Neural progenitor cell (in vitro differentiated cells): ENCODE measurements at regions not wholly inside any gene's neighbourhood (a gene's known extent, or its start where the extent isn't known, plus 50 kb on each side); places are given as distances from the start of the nearest gene placed in this dataset.

Experiments
- DNase-seq: peaks from one replicate; pipeline ENCODE4 v3.0.0-alpha.2; 2016; ENCODE audit warnings: low spot score
- H2AFZ ChIP-seq: fragments of 200-600 bp; sonication (generic); replicated peaks from 2 replicates; pipeline ENCODE4 v1.6.1; 2016; ENCODE audit warnings: antibody characterized with exemption
- H3F3A ChIP-seq: fragments of 200-600 bp; sonication (generic); 2 replicates; pipeline ENCODE4 v1.6.1; 2016; ENCODE audit warnings: antibody characterized with exemption, low read depth
- H3K27ac ChIP-seq: fragments of 200-600 bp; sonication (generic); 2 replicates; pipeline ENCODE4 v1.5.1; 2016; ENCODE audit warnings: mild to moderate bottlenecking
- H3K27me3 ChIP-seq: fragments of 200-600 bp; sonication (generic); 2 replicates; pipeline ENCODE4 v1.6.1; 2016; ENCODE audit warnings: mild to moderate bottlenecking, moderate library complexity
- H3K36me3 ChIP-seq: fragments of 200-600 bp; sonication (generic); 2 replicates; pipeline ENCODE4 v1.5.1; 2016
- H3K4me1 ChIP-seq: fragments of 200-600 bp; sonication (generic); 2 replicates; pipeline ENCODE4 v1.6.1; 2016; ENCODE audit warnings: mixed run types
- H3K4me2 ChIP-seq: fragments of 200-600 bp; sonication (generic); 2 replicates; pipeline ENCODE4 v1.6.1; 2016
- H3K4me3 ChIP-seq: fragments of 200-600 bp; sonication (generic); 2 replicates; pipeline ENCODE4 v1.5.1; 2016
- H3K79me2 ChIP-seq: fragments of 200-600 bp; sonication (generic); 2 replicates; pipeline ENCODE4 v1.6.1; 2016; ENCODE audit warnings: low read depth
- H3K9ac ChIP-seq: fragments of 200-600 bp; sonication (generic); 2 replicates; pipeline ENCODE4 v1.6.1; 2016
- H3K9me3 ChIP-seq: fragments of 200-600 bp; sonication (generic); 2 replicates; pipeline ENCODE4 v1.5.1; 2016; ENCODE audit warnings: low read depth
- H4K20me1 ChIP-seq: fragments of 200-600 bp; sonication (generic); 2 replicates; pipeline ENCODE4 v1.6.1; 2016; ENCODE audit warnings: low read depth
- H3K27ac Mint-ChIP-seq: 3 replicates; pipeline ENCODE4 v1.8.0; 2021; ENCODE audit warnings: mixed read lengths
- H3K27me3 Mint-ChIP-seq: 2 replicates; pipeline ENCODE4 v1.8.0; 2022; ENCODE audit warnings: low read depth, mild to moderate bottlenecking, inconsistent platforms, moderate library complexity, mixed read lengths; ENCODE audit not compliant: insufficient read depth
- H3K36me3 Mint-ChIP-seq: 3 replicates; pipeline ENCODE4 v1.8.0; 2021; ENCODE audit warnings: mixed read lengths
- H3K4me1 Mint-ChIP-seq: 3 replicates; pipeline ENCODE4 v1.8.0; 2021; ENCODE audit warnings: mixed read lengths
- H3K4me3 Mint-ChIP-seq: 3 replicates; pipeline ENCODE4 v1.8.0; 2021; ENCODE audit warnings: mild to moderate bottlenecking, moderate library complexity, mixed read lengths
- H3K9me3 Mint-ChIP-seq: 3 replicates; pipeline ENCODE4 v1.8.0; 2020; ENCODE audit warnings: mixed read lengths
- CTCF ChIP-seq: fragments of 200-600 bp; sonication (generic); IDR thresholded peaks from 2 replicates; pipeline ENCODE4 v1.5.1; 2017; ENCODE audit warnings: antibody characterized with exemption, mild to moderate bottlenecking
- EZH2 ChIP-seq: fragments of 200-600 bp; sonication (generic); IDR thresholded peaks from 2 replicates; pipeline ENCODE4 v1.6.1; 2017; ENCODE audit warnings: antibody characterized with exemption, mild to moderate bottlenecking, moderate library complexity
- EZH2phosphoT487 ChIP-seq: fragments of 200-600 bp; sonication (generic); IDR thresholded peaks from 2 replicates; pipeline ENCODE4 v1.6.1; 2017; ENCODE audit warnings: antibody characterized with exemption

- Histone ChIP-seq H4K20me1 (no peaks in the 10 kb centered on the region), H3K79me2 (no peaks in the 10 kb centered on the region), H3K9me3 (no peaks in the 10 kb centered on the region), H3K4me2 (no peak overlapping the region), H3K9ac (no peak overlapping the region), H3K36me3 (no peaks in the 10 kb centered on the region), H2AFZ (no peak overlapping the region), H3K27ac (no peak overlapping the region), H3K4me1 (peaks cover 4% of the 10 kb centered on the region), H3K4me3 (no peak overlapping the region), H3F3A (no peaks in the 10 kb centered on the region), H3K27me3 (no peaks in the 10 kb centered on the region)
- Mint-ChIP-seq H3K27ac (no peak overlapping the region), H3K4me1 (peaks cover 14% of the 10 kb centered on the region), H3K27me3 (no peaks in the 10 kb centered on the region), H3K9me3 (peaks cover 2% of the 10 kb centered on the region), H3K4me3 (no peak overlapping the region), H3K36me3 (no peaks in the 10 kb centered on the region)
- TF ChIP-seq CTCF (peak; percentile 74), EZH2 (no peak)
- DNase-seq = peak; percentile 73
Observed at GRCh38 chr13:107203146-107203847, 635.4 kb upstream of the ARGLU1 start.

GRCh38 chr13:107202371-107203023, 634.6 kb upstream of the ARGLU1 start:
- no peaks in the 10 kb centered on the region for H3K27me3 ChIP-seq
- H3K27ac Mint-ChIP-seq = no peak overlapping the region
- no peaks in the 10 kb centered on the region for H3K27me3 Mint-ChIP-seq
- no peak overlapping the region for H3K9ac ChIP-seq
- H3K36me3 Mint-ChIP-seq = no peaks in the 10 kb centered on the region
- H3K36me3 ChIP-seq = no peaks in the 10 kb centered on the region
- H3K9me3 Mint-ChIP-seq = peaks cover 2% of the 10 kb centered on the region
- TF ChIP-seq EZH2phosphoT487 (no peak), CTCF (no peak), EZH2 (no peak)
- no peaks in the 10 kb centered on the region for H3K79me2 ChIP-seq
- H3K4me3 Mint-ChIP-seq = no peak overlapping the region
- no peak overlapping the region for H2AFZ ChIP-seq
- no peak overlapping the region for H3K4me3 ChIP-seq
- no peak for DNase-seq
- H3K27ac ChIP-seq = no peak overlapping the region
- H3K4me1 Mint-ChIP-seq = peaks cover 15% of the 10 kb centered on the region
- H3K4me1 ChIP-seq = peaks cover 8% of the 10 kb centered on the region
- H3K4me2 ChIP-seq = no peak overlapping the region
- no peaks in the 10 kb centered on the region for H4K20me1 ChIP-seq
- no peaks in the 10 kb centered on the region for H3K9me3 ChIP-seq
- no peaks in the 10 kb centered on the region for H3F3A ChIP-seq

GRCh38 chr13:107200491-107200890, 632.6 kb upstream of the ARGLU1 start:
- Histone ChIP-seq H3F3A (no peaks in the 10 kb centered on the region), H3K27ac (no peak overlapping the region), H3K27me3 (no peaks in the 10 kb centered on the region), H3K36me3 (no peaks in the 10 kb centered on the region), H3K9me3 (no peaks in the 10 kb centered on the region), H3K4me2 (no peak overlapping the region), H4K20me1 (no peaks in the 10 kb centered on the region), H3K4me3 (no peak overlapping the region), H3K9ac (no peak overlapping the region), H2AFZ (no peak overlapping the region), H3K4me1 (peaks cover 8% of the 10 kb centered on the region), H3K79me2 (no peaks in the 10 kb centered on the region)
- no peaks in the 10 kb centered on the region for H3K27me3 Mint-ChIP-seq
- no peak for DNase-seq
- TF ChIP-seq CTCF = no peak
- no peak for TF ChIP-seq EZH2phosphoT487
- TF ChIP-seq EZH2 = no peak
- H3K36me3 Mint-ChIP-seq = no peaks in the 10 kb centered on the region
- H3K4me3 Mint-ChIP-seq = no peak overlapping the region
- H3K9me3 Mint-ChIP-seq = peaks cover 2% of the 10 kb centered on the region
- H3K4me1 Mint-ChIP-seq = peaks cover 15% of the 10 kb centered on the region
- H3K27ac Mint-ChIP-seq = no peak overlapping the region
